ENCODE measurements at regions not wholly inside any gene's neighbourhood (a gene's known extent, or its start where the extent isn't known, plus 50 kb on each side); places are given as distances from the start of the nearest gene placed in this dataset.
"Not testable (repeated sequence)": the region's sequence is repeated elsewhere in the genome, so short reads cannot be mapped to it uniquely, and the experiment has no call there.

DNA sequence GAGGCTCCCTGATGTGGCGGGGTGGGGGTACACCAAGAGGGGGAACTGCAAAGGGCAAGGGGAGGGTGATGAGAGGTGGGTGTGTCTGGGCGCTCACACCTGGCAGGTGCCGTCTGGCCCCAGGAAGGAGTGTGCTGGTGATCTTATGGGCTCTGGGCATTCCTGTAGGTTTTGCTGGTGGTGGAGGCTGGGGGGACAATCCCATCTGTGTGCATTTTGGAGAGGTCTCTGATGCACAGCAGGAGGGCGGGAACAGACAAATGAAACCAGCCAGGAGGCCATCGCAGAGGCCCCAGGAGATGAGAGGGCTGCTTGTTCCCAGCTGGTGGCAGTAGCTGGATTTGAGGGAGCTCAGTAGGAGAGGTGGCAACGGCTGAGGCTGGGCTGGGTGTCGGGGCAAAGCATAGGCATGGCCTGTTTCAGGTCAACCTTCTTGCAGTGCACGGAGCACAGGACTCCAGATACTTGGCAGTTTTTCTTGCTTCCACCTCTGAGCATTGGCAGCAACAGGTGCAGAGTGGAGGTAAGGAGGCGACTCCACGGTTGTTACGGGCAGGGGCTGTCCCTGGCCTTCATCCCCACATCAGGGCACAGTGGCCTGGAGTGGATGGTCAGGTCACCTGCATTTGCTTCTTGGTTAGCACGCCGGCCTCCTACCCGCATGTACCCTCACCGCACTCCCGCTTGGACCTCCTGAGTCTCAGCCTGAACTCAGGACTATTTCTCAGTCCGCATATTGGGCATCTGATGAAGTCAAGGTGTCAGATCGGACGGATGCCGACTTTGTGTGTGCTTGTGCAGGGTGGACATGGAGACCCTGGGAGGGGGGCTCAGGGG, 194.2 kb upstream of the HDAC4 start:
- no peak for DNase-seq

DNA sequence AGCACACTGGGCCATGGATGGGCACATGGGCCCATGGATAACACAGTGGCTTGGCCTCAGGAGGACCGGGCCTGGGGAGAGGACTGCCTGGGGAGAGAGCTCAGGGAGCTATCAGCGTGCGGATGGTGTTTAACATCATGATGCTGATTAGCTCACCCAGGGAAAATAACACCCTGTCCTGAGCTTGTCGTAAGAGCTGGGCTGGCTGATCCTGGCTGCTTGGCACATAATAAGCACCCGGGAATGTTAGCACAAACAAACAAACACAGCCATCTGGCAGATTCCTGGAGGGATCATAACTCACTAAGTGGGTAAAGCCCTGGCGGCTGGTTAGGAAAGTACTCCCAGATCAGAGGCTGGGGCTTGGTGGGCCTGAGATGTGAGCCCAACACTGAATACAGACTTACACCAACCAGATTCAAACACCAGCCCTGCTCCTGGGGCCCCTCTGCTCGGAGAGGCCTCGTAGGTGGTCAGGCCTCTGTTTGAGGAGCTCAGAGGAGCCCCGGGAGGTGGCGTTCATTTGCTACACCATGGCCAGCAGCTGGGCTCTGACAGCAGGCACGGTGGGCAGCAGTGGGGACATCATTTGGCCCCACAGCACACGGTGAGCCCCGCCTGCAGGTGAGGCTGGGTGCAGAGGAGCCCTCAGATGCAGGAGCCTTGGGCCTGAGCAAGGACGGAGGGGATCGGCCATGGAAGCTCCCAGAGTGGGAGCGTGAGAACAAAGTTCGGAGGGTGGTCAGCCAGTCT, 193.4 kb upstream of the HDAC4 start:
- DNase-seq = no peak

DNA sequence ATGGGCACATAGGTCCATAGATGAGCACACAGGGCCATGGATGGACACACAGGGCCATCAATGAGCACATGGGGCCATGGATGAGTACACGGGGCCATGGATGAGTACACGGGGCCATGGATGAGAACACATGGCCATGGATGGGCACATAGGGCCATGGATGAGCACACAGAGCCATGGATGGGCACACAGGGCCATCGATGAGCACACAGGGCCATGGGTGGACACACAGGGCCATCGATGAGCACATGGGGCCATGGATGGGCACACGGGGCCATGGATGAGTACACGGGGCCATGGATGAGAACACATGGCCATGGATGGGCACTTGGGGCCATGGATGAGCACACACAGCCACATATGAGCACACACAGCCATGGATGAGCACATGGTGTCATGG, 192.6 kb upstream of the HDAC4 start:
- DNase-seq = no peak

DNA sequence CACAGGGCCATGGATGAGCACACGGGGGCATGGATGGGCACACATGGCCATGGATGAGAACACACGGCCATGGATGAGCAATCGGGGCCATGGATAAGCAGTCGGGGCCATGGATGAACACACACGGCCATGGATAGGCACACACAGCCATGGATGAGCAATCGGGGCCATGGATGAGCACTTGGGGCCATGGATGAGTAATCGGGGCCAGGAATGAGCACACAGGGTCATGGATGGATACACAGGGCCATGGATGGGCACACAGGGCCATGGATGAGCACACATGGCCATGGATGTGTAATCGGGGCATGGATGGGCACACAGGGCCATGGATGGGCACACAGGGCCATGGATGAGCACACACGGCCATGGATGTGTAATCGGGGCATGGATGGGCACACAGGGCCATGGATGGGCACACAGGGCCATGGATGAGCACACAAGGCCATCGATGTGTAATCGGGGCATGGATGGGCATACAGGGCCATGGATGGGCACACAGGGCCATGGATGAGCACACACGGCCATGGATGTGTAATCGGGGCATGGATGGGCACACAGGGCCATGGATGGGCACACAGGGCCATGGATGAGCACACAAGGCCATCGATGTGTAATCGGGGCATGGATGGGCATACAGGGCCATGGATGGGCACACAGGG, 191.9 kb upstream of the HDAC4 start:
- not testable (repeated sequence) for DNase-seq

DNA sequence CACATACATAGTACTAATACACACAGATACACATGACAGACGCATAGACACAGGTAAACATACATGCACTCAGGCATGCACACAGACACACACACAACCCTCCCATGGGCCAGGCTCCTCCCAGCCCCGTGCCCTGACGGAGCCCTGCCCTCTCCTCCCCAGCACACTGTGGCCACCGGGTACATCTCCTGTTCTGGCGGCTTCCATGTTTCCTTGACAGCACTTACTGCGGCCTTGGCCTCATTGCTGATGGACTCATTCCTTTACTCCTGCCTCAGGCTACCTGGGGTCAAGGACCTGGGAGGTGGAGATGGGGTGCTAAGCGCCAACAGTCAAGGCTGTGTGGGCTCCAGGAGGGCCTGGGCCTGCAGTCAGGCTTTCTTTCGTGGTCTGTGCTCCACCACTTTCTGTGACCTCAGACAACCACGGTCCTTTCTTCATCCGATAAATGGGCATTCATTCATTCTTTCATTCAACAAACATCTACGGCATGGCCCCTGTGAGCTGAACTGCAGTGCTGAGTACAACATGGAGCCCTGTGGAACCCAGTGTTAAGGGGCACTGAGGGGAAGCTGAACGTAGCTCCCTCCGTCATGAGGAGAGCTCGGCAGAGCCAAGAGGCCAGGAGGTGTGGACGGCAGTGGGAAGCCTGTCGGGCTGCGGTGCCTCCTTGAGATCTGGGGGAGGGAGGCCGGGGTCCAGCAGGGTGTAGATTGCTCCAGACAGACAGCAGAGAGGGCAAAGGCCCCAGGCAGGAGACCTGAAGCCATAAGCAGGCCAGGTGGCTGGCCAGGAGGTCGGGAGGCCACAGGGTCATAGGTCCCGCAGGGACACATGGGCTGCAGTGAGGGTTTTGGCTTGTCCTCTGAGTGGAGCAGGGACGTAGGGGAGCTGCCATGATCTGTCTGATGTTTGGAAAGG, 190.4 kb upstream of the HDAC4 start:
- no peak for DNase-seq

DNA sequence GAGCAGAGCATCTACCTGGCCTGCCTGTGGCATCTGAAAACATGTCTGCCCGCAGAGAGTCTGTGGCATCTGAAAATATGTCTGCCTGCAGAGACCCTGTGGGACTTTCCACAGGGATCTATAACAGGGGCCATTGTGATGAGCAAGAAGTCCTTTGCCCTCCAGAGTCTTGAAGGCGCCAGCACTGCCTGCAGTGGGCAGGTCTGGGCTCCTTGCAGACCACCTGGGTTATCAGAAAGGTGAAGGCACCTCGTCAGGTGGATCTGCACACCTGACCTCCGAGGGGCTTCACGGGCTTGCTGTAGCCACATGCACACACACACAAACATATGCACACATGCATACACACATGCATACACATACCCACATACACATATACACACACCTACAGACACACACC, 189.5 kb upstream of the HDAC4 start:
- no peak for DNase-seq

DNA sequence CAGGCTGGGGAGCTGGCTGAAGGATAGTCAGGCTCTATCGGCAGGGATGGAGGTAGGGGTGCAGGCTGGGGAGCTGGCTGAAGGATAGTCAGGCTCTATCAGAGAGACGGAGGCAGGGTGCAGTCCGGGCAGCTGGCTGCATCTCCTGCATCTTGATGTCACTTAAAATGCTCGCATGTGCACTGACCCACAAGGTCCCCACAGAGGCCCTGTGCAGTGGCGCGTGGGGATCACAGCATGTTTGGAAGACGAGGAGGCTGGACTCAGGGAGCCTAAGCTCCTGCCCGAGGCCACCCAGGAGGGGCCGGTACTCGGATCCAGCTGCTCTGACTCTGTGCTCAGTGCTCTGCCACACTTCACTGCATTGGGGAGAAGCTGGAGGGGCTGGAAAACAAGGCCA, 189.0 kb upstream of the HDAC4 start:
- DNase-seq = no peak

DNA sequence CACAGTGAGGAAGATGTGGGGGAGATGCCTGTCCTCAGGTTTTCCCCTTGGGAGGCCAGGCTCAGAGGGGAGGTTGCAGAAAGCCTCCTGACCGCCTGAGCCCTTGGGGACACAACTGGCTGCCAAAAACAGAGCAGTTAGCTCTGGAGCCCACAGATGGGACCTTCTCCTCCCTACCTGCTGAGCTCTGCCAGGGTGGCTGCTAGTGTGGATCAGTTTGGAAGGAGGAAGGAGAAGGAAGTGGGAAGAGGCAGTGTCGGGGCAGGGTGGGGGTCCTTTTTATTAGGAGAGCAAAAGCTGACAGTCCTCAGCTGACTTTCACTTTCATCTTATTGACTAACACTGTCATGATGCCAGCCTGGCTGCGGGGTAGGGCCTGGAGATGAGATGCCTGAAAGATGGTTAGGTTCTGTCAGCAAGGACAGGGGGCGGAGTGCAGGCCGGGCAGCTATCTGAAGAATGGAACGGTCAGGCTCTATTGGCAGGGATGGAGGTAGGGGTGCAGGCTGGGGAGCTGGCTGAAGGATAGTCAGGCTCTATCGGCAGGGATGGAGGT, 188.5 kb upstream of the HDAC4 start:
- DNase-seq = no peak

DNA sequence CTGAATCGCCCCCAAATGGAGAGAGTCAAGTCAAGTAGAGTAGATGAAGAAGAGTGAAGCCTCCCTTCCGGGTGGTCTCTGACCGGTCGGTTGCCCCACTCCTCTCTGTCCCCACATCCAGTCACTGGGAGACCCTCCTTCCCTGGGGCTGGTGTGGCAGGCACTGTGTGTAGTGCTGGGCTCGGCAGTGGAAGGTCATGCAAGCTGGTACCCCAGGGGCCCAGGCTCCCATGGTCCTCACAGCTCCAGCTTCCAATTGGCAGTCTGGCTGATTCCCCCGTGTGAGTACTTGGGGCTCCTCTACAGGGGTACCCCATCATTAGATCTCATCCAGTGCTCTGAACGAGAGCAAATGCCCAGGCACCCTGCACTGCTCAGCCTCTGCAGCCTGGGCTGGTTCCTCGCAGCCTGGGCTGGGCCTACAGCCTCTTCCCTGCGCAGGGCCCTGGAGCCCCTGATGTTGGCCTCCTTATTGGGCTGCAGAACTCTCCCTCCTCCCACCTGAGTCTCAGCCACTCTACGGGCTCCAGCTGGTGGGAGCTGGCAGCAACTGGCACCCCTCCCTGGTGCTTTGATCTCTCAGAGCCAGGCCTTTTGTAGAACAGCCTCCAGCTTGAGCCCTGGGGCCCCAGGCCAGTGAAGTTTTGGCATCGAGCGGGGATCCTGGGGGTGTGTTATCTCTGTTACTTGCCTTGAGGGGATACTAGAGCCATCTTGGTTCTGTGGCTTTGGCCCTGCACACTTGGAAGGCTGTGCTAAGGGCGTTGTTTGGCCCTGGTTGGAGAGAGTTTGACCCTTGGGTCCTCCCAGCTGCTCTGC, 187.8 kb upstream of the HDAC4 start:
- no peak for DNase-seq

DNA sequence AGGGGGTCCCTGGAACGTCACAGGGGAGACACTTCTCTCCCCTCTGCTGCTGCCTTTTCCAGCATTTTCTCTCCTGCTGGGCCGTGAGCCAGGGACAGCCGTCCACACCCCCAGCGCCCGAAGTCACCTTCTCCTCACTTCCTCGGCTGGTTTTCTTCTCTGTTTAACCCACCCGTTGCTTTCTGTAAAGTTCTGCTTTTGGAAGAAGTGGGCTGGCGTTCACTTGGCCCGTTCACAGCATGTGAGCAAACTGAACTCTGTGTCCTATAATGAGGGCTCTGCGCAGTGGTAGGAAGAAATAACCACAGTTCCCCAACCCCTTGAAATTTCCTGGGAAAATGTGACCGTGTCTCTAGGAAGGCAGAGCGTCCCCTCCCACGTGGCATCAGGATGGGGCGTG, 187.0 kb upstream of the HDAC4 start:
- no peak for DNase-seq

DNA sequence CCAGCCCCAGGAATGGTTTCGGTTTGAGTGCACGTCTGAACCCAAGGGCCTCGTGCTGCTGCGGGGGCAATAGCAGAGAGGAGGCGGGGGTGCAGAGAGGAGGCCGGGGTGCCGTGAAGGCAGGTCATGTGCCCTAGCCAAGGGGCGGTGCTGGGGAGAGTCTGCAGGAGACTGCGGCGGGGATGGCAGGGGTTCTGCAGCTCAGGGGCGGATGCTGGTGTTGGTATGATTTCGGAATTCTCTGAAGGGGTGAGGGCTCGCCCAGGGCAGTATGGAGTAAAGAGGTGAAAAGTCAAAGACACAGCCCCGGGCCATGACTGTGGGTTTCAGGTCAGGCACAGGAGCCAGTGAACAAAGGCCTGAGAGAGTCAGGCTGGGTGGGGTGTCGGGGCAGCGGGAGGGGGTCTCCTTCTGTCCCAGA, 186.5 kb upstream of the HDAC4 start:
- no peak for DNase-seq

DNA sequence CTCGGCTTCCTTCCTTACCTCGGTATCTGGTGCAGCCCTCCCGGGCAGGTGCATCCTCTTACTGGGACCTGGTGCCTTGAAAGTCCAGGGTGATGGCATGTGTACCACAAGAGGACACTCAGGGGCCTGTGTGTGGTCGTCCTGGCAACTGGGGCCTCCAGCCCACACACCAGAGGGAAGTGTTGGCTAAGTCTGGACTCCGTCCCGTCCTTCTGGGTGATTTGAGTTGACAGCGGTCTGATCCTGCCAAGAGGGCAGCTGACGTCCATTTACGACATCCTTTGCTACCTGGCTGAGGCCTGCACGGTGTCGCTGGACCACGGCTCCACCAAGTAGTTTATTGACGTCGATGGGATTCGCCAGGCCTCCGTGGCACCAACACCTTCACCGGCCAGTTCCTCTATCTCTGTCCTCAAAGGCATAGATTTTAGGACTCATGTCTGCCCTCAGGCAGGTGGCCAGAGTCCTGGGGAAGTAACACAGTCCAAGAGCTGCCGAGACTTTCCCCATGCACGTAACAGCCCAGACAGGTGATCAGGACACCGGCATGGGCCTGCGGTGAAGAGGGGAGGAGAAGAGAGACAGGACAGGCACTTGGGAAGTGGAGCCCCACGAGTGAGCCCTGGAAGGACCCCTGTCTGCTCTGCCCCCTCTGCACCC, 186.0 kb upstream of the HDAC4 start:
- no peak for DNase-seq

DNA sequence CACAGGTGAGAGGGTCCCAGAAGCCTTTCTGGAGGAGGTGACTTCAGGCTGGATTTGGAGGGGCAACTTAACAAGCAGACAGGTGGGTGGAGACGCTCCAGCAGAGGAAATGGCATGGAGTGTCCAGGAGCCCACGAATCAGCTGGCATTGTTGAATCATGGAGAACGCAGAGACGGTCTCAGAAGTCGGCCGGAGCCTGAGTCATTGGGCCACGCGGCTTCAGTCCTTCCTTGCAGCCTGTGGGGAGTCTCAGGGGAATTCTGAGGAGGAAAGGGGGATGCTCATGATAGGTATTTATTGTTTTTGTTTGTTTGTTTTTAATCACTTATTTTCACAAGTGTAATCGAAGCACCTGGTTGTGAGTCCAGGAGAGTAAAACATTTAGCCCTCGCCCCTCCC, 184.6 kb upstream of the HDAC4 start:
- DNase-seq = no peak

DNA sequence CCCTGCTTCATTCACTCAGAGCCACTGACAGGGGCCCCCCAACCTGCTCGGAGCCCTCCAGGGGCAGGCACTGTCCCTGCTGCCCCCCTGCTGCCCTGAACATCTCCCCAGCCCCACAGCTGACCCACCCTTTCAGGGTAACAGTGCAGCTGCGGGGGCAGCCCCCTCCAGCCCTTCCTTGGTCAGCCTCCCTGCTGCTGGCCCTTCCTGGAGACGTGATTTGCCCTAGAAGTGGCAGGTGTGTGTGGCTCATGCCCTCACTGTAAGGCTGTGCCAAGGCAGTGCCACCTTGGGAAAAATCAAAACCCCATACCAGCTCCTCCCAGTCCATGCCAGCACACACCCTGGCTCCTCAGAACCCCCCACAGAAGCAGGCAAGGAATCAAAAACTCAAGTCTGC, 184.2 kb upstream of the HDAC4 start:
- no peak for DNase-seq

DNA sequence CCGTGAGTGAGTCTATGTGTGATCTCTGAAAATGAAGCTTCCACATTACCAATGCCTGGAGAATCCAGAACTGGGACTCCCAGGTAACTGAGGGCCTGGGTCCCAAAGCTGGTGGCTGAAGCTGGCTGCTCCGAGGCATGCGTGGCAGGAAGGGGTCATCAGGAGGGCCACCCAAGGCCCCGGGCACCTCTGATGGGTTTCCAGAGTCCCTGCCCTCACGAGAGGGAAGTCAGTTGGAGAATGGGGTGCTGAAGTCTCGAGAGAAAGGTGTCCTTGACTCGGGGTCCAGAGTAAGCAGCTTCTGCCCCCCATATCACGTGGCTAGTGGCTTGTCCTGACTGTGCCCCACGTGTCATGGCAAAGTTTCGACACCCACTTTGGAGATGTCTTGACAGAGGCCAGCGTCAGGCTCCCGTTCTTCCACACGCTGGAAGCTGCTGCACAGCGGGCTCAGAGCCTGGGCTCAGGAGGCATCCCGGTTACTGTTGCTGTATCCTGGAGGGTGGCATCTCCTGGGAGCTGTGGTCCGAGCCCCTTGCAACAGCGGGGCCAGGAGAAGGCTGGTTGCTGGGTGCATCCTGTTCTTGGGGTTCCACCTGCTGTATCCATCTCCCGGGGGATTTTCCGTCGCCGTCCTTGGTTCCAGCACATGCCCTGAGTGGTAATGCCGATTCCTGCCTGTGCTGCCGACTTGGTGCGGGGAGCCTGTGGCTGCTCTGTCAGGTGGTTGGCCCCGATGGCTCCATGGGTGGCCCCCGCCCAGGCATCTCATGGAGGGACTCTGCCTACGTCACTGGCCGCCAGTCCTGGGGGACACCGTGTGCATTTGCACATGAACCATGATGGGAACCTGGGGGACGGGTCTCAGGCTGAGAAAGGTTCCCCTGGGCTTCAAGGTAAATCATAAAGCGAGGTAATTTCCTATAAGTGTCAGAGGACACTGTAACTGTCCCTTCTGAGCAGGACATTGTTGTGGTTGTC, 183.3 kb upstream of the HDAC4 start:
- no peak for DNase-seq

DNA sequence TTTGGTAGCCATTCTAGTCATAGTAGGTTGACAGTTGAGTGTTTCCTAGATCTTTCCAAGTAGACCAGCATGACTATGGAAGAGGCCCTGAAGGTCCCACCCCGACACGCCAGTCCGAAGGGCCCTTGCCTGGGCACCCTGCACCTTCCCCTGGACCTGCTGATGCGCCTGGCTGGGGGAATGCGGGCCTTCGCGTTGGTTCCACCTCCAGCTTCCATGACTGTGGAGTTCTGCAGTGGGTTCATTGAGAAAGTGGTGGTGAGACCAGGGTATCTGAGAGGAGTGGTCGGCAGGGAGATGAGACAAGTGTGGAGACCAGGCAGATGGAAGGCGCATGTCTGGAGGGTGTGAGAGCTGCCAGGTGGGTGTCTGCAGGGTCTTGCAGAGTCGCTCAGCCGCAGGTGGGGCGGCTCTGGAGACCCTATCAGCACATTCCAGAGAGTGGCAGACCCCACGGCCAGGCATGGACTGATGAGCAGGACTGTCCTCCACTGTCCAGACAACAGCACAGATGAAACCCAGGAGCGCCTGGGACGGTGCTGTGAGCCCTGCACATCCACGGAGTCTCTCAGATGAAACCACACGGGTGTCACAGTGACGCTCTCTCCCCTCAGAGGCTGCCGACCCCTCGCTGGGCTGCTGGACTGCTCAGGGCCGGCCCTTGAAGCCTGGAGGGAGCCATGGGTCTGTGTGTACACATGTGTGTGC, 182.5 kb upstream of the HDAC4 start:
- DNase-seq = no peak

DNA sequence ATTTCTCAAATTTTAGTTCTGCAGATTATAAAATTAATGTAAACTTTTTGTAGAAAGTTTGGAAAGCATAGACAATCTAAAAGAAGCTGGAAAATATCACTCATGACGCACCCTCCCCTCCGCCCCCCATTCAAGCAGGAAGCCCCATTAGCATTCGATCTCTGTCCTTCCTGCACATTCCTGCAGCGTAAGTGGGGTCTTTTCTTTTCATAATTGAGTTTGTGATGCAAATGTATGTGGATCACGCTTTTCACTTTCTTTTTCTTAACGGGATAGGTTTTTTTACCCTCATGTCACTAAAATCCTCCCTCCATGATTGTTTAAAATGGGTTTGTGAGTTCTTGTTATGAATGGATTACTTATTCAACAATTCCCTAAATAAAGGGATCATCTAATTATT, 181.7 kb upstream of the HDAC4 start:
- DNase-seq = no peak

DNA sequence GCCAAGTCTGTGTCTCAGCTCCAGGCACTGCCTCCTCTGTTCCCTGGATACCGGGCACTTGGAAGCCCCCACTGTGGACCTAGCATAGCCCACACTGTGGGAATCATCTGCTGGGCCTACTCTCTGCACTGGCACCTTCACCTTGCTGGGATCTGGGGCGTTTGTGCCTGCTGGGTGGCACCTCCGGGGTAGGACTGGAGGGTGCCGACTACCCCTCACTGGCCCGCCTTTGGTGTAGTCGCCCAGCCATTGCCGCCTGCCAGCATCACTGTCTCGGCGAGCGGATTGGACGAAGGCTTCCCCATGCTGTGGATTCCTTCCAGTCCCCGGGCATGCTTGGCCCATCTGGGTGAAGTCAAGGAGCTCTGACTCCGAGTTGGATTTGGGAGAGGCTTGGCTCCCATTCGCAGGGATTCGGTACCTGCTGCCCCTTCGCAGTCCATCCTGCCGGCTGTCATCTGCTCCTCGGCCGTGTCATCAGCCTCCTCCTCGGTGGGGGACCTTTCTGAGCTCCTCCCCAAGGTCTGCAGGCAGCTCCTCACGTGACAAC, 180.6 kb upstream of the HDAC4 start:
- DNase-seq = no peak

DNA sequence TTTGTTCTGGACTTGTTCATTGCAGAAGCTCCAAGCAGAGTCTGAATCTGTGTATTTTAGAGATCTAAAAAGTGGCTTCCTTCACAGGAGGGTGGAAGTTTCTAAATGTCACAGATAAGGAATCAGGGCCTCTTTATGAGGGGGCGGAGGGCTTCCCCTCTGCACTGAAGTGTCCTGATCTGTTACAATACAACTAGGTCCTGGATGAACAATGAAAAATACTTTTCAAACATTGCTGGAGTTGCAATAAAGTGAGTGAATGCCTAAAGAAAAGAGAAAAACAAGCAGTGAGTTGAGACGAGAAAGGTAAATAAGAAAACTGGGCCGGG, 179.3 kb upstream of the HDAC4 start:
- no peak for DNase-seq
